ENCODE measurements at regions not wholly inside any gene's neighbourhood (a gene's known extent, or its start where the extent isn't known, plus 50 kb on each side); places are given as distances from the start of the nearest gene placed in this dataset.

- no peak overlapping the region for H3K27ac ChIP-seq
- no peak for ATAC-seq
Measured at GRCh38 chr16:86330906-86331305, 179.4 kb upstream of the FOXF1 start.

GRCh38 chr16:86334079-86334635, 176.2 kb upstream of the FOXF1 start:
- H3K27ac ChIP-seq, result no peak overlapping the region
- no peak for TF ChIP-seq CTCF (IDR thresholded peaks at IDR 0.05)
- DNase-seq (no peak), ATAC-seq (no peak)
- H3K36me3 ChIP-seq, result no peaks in the 10 kb centered on the region
- WGBS, 2 donors, result 21 to 32% methylated on average over 7 of the region's 7 CpGs
- intact Hi-C loops (cut with DNase I), result loop anchor here in 1 of 10 donors (10.0 kb wide), 1 partner anchor 259 kb away; no protein-coding TSS in a partner anchor
- H3K9me3 ChIP-seq, result no peaks in the 10 kb centered on the region
- no peaks in the 10 kb centered on the region for H3K4me1 ChIP-seq
- peaks cover 0 to 73% (median 41%) of the 10 kb centered on the region in 7 donors for H3K27me3 ChIP-seq
- H3K4me3 ChIP-seq, result no peak overlapping the region

More at GRCh38 chr16:86330906-86331305, 179.4 kb upstream of the FOXF1 start:
- Histone ChIP-seq H3K4me3 (no peak overlapping the region), H3K27me3 (peaks cover 0 to 86% (median 51%) of the 10 kb centered on the region in 7 donors), H3K36me3 (no peaks in the 10 kb centered on the region), H3K9me3 (no peaks in the 10 kb centered on the region), H3K4me1 (no peaks in the 10 kb centered on the region)
- WGBS, 2 donors, result 40 to 48% methylated on average over 14 of the region's 14 CpGs
- DNase-seq, result no peak
- TF ChIP-seq CTCF (IDR thresholded peaks at IDR 0.05), result no peak
- intact Hi-C loops (cut with DNase I), result loop anchor here in 1 of 10 donors (10.0 kb wide), 1 partner anchor 256 kb away; no protein-coding TSS in a partner anchor

- Histone ChIP-seq H3K27ac (no peak overlapping the region), H3K36me3 (no peaks in the 10 kb centered on the region), H3K4me3 (no peak overlapping the region), H3K27me3 (peaks cover 0 to 78% (median 52%) of the 10 kb centered on the region in 7 donors), H3K4me1 (no peaks in the 10 kb centered on the region), H3K9me3 (no peaks in the 10 kb centered on the region)
- no peak for TF ChIP-seq CTCF (IDR thresholded peaks at IDR 0.05)
- ATAC-seq (peak in 5 of 8 donors; percentile 43 to 49 (median 45)), DNase-seq (no peak)
- intact Hi-C loops (cut with DNase I), result loop anchor here in 2 of 10 donors (5.0 to 10.0 kb wide), 2 partner anchors 261 to 263 kb away; no protein-coding TSS in a partner anchor
- WGBS, 2 donors, result 72 to 79% methylated on average over 23 to 24 of the region's 24 CpGs
Measured at GRCh38 chr16:86335266-86336172, 174.8 kb upstream of the FOXF1 start.

- DNase-seq (no peak), ATAC-seq (no peak)
- Histone ChIP-seq H3K27me3 (peaks cover 0 to 75% (median 52%) of the 10 kb centered on the region in 7 donors), H3K4me1 (no peaks in the 10 kb centered on the region), H3K4me3 (no peak overlapping the region), H3K27ac (no peak overlapping the region), H3K9me3 (no peaks in the 10 kb centered on the region), H3K36me3 (no peaks in the 10 kb centered on the region)
- intact Hi-C loops (cut with DNase I), result loop anchor here in 2 of 10 donors (5.0 to 10.0 kb wide), 2 partner anchors 262 to 265 kb away; no protein-coding TSS in a partner anchor
- TF ChIP-seq CTCF (IDR thresholded peaks at IDR 0.05), result no peak
- 73 to 85% methylated on average over 16 to 18 of the region's 18 CpGs for WGBS, 2 donors
Measured at GRCh38 chr16:86337138-86337537, 173.2 kb upstream of the FOXF1 start.

Measured in heart right ventricle (tissue), 16 donors.